HEK293T (cell line): ENCODE measurements at regions not wholly inside any gene's neighbourhood (a gene's known extent, or its start where the extent isn't known, plus 50 kb on each side); places are given as distances from the start of the nearest gene placed in this dataset.

Source experiments
- CTCF ChIA-PET: fragments of 350-600 bp; formaldehyde crosslinking; extraction: SDS; loops from one replicate; lab custom pipeline; 2021; ENCODE audit warnings: antibody characterized with exemption, inconsistent platforms; lab: Yijun Ruan, JAX
- POLR2A ChIA-PET: fragments of 350-600 bp; formaldehyde crosslinking; extraction: SDS; loops from one replicate; lab custom pipeline; 2020; ENCODE audit warnings: antibody characterized with exemption, inconsistent platforms; lab: Yijun Ruan, JAX
- DNase-seq: peaks from one replicate; pipeline ENCODE4 v3.0.0; 2012; ENCODE audit warnings: mixed read lengths; ENCODE audit errors: extremely low spot score
- ARNT ChIP-seq: fragments of 450-650 bp; IDR thresholded peaks from 2 replicates; pipeline ENCODE4 v1.6.1; 2017; ENCODE audit warnings: mild to moderate bottlenecking
- BHLHE40 ChIP-seq: fragments of 450-650 bp; IDR thresholded peaks from 2 replicates; pipeline ENCODE4 v1.6.1; 2016; ENCODE audit warnings: mild to moderate bottlenecking, moderate library complexity, borderline replicate concordance
- CTBP1 ChIP-seq: fragments of 450-650 bp; IDR thresholded peaks from 2 replicates; pipeline ENCODE4 v1.6.1; 2016; ENCODE audit warnings: borderline replicate concordance
- ELF4 ChIP-seq: fragments of 450-650 bp; IDR thresholded peaks from 2 replicates; pipeline ENCODE4 v1.6.1; 2017; ENCODE audit warnings: antibody characterized with exemption
- FOXA1 ChIP-seq: fragments of 450-650 bp; IDR thresholded peaks from 2 replicates; pipeline ENCODE4 v1.6.1; 2016; ENCODE audit warnings: mild to moderate bottlenecking
- FOXK2 ChIP-seq: fragments of 450-650 bp; IDR thresholded peaks from 2 replicates; pipeline ENCODE4 v1.6.1; 2016; ENCODE audit warnings: mild to moderate bottlenecking
- FOXM1 ChIP-seq: fragments of 450-650 bp; IDR thresholded peaks from 2 replicates; pipeline ENCODE4 v1.6.1; 2017; ENCODE audit warnings: mild to moderate bottlenecking, borderline replicate concordance
- HDGF ChIP-seq: fragments of 450-650 bp; IDR thresholded peaks from 2 replicates; pipeline ENCODE4 v1.6.1; 2017; ENCODE audit warnings: antibody characterized with exemption, borderline replicate concordance
- L3MBTL2 ChIP-seq: fragments of 450-650 bp; conservative IDR thresholded peaks from 2 replicates; pipeline ENCODE4 v1.6.1; 2016; ENCODE audit warnings: mild to moderate bottlenecking
- LEF1 ChIP-seq: fragments of 450-650 bp; IDR thresholded peaks from 2 replicates; pipeline ENCODE4 v1.6.1; 2017; ENCODE audit warnings: mild to moderate bottlenecking, borderline replicate concordance
- NFRKB ChIP-seq: fragments of 450-650 bp; IDR thresholded peaks from 2 replicates; pipeline ENCODE4 v1.6.1; 2016; ENCODE audit warnings: mild to moderate bottlenecking, moderate library complexity
- SP1 ChIP-seq: fragments of 450-650 bp; IDR thresholded peaks from 2 replicates; pipeline ENCODE4 v1.6.1; 2017
- SUZ12 ChIP-seq: fragments of 450-650 bp; IDR thresholded peaks from 2 replicates; pipeline ENCODE4 v1.6.1; 2016; ENCODE audit warnings: mild to moderate bottlenecking
- TARDBP ChIP-seq: fragments of 450-650 bp; IDR thresholded peaks from 2 replicates; pipeline ENCODE4 v1.6.1; 2016
- ZNF384 ChIP-seq: fragments of 450-650 bp; IDR thresholded peaks from 2 replicates; pipeline ENCODE4 v1.6.1; 2016
- TF ChIP-seq, protein P1 (sequence below): fragments of 450-650 bp; IDR thresholded peaks from 2 replicates; pipeline ENCODE4 v1.6.1; 2016

GRCh38 chr4:114393295-114394038, 205.1 kb upstream of the UGT8 start:
- TF ChIP-seq, protein P1, sequence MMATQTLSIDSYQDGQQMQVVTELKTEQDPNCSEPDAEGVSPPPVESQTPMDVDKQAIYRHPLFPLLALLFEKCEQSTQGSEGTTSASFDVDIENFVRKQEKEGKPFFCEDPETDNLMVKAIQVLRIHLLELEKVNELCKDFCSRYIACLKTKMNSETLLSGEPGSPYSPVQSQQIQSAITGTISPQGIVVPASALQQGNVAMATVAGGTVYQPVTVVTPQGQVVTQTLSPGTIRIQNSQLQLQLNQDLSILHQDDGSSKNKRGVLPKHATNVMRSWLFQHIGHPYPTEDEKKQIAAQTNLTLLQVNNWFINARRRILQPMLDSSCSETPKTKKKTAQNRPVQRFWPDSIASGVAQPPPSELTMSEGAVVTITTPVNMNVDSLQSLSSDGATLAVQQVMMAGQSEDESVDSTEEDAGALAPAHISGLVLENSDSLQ, result no peak
- TF ChIP-seq TARDBP (no peak), LEF1 (no peak), SUZ12 (no peak), CTBP1 (no peak), SP1 (no peak), FOXA1 (no peak), BHLHE40 (no peak), FOXM1 (no peak), ZNF384 (no peak), L3MBTL2 (no peak), ARNT (no peak), FOXK2 (no peak), HDGF (no peak), ELF4 (no peak), NFRKB (no peak)
- CTCF ChIA-PET, result no interaction called here
- POLR2A ChIA-PET, result no interaction called here
- no peak for DNase-seq

DNA sequence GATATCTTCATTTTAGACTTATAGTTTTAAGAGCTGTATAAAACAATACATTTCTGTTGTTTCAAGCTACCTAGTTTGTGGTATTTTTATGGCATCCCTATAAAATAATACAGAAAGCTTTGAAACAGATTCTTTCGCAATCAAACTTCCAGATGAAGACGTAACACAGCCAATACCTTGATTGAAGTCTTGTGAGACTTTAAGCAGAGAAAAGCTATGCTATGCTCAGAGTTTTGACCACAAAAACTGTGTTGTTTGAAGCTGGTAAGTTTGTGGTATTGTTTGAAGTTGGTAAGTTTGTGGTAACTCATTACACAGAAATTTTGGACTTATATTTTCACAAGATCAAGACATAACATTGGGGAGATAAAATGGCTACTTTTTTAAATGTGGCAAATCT, 201.8 kb upstream of the UGT8 start:
- CTCF ChIA-PET, result interaction anchor here (0.6 kb wide), 1 partner anchor 306 kb away, joined by 3 read pairs; no protein-coding TSS in a partner anchor
- DNase-seq, result no peak
- TF ChIP-seq ZNF384 (no peak), SP1 (no peak), ELF4 (no peak), BHLHE40 (no peak), LEF1 (no peak), FOXK2 (no peak), HDGF (no peak), FOXA1 (no peak), CTBP1 (no peak), L3MBTL2 (no peak), ARNT (no peak), SUZ12 (no peak), NFRKB (no peak), TARDBP (no peak), FOXM1 (no peak)
- TF ChIP-seq, protein P1, result no peak
- POLR2A ChIA-PET, result no interaction called here

DNA sequence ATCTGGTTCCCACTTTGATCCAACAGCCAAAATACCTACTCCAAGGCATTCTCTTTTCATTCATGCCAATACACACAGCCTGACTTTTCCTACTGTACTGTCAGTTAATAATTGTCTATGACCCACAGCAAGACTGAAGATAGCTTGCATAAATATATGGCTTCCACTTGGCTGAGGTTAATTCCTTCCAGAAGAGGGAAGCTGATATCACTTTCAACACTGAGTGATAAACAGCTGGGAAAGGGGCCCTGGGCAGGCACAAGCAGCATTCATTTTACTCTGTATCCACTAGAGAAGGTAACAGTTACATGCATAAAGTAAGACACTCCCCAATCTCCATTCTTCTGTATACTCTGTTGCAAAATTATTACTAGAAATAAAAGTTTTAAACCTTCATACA, 200.2 kb upstream of the UGT8 start:
- no peak for TF ChIP-seq ELF4
- no peak for TF ChIP-seq FOXM1
- no peak for TF ChIP-seq ZNF384
- TF ChIP-seq LEF1, result no peak
- TF ChIP-seq FOXA1, result no peak
- no peak for DNase-seq
- POLR2A ChIA-PET, result no interaction called here
- CTCF ChIA-PET, result interaction anchor here (0.6 kb wide), 1 partner anchor 439 kb away, joined by 3 read pairs; no protein-coding TSS in a partner anchor

GRCh38 chr4:114399105-114399504, 199.5 kb upstream of the UGT8 start:
- POLR2A ChIA-PET, result no interaction called here
- CTCF ChIA-PET, result interaction anchor here (0.6 kb wide), 1 partner anchor 439 kb away, joined by 3 read pairs; no protein-coding TSS in a partner anchor

GRCh38 chr4:114400531-114400930, 198.1 kb upstream of the UGT8 start:
- DNase-seq, result no peak
- ChIA-PET POLR2A (no interaction called here), CTCF (no interaction called here)
- TF ChIP-seq HDGF (no peak), BHLHE40 (no peak), ELF4 (no peak), FOXK2 (no peak), SP1 (no peak), ARNT (no peak), FOXA1 (no peak), TARDBP (no peak), ZNF384 (no peak), CTBP1 (no peak), NFRKB (no peak), LEF1 (no peak), FOXM1 (no peak), SUZ12 (no peak), L3MBTL2 (no peak)
- TF ChIP-seq, protein P1, result no peak

More at GRCh38 chr4:114399105-114399504, 199.5 kb upstream of the UGT8 start:
- TF ChIP-seq FOXA1 (no peak), TARDBP (no peak), ELF4 (no peak), HDGF (no peak), FOXK2 (no peak), SUZ12 (no peak), CTBP1 (no peak), LEF1 (no peak), ZNF384 (no peak), ARNT (no peak), SP1 (no peak), L3MBTL2 (no peak), FOXM1 (no peak), NFRKB (no peak), BHLHE40 (no peak)
- TF ChIP-seq, protein P1, result no peak
- DNase-seq, result no peak
